ENCODE measurements at regions not wholly inside any gene's neighbourhood (a gene's known extent, or its start where the extent isn't known, plus 50 kb on each side); places are given as distances from the start of the nearest gene placed in this dataset.

DNA sequence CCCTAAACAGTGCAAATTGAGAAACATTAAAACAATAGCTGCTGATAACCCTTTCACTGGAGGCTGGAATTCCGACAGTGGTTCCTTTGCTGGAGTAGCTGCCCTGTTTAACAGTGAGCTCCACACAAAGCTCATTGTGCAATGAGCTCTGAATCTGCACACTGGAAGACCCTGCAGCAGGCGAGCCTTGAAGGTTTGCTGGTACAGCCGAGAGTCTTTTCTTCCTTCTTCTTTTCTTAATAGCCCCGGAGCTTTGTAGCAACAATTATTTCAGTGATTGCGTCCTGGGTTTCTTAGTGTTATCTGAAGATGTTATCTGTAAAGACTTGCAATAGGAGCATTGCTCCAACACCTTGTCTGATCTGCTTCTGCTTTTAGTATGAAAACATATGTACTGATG is 50.8 kb upstream of the CXCR4 start:
- no peak overlapping the region for H3K14ac ChIP-seq (ENCODE audit: insufficient read depth, low read length)
- no peaks in the 10 kb centered on the region for H3K79me1 ChIP-seq (ENCODE audit: insufficient read depth, low read depth, low read length, poor library complexity, severe bottlenecking)
- H2BK20ac ChIP-seq (ENCODE audit: low read depth, low read length, poor library complexity, severe bottlenecking): no peak overlapping the region
- no peak overlapping the region for H3K23ac ChIP-seq (ENCODE audit: insufficient read length, low read depth, low read length)
- no peak overlapping the region for H3K27ac ChIP-seq (ENCODE audit: insufficient read length, low read depth, low read length)
- Mint-ChIP-seq H3K27ac (no peak overlapping the region), H3K36me3 (ENCODE audit: insufficient read depth in 1 of 3, low read depth in 3 of 3) (no peaks in the 10 kb centered on the region), H3K27me3 (ENCODE audit: low read depth) (no peaks in the 10 kb centered on the region; the same call in 1 of the 2 replicates), H3K9me3 (no peaks in the 10 kb centered on the region), H3K4me3 (no peak overlapping the region), H3K4me1 (peaks cover 17 to 21% of the 10 kb centered on the region in 2 experiments)
- no peaks in the 10 kb centered on the region; the same call in 1 of the 2 replicates for H3K4me1 ChIP-seq (ENCODE audit: insufficient read depth, low read length)
- no peak overlapping the region for H2AK5ac ChIP-seq (ENCODE audit: insufficient read length, low read length)
- TF ChIP-seq, protein P1, sequence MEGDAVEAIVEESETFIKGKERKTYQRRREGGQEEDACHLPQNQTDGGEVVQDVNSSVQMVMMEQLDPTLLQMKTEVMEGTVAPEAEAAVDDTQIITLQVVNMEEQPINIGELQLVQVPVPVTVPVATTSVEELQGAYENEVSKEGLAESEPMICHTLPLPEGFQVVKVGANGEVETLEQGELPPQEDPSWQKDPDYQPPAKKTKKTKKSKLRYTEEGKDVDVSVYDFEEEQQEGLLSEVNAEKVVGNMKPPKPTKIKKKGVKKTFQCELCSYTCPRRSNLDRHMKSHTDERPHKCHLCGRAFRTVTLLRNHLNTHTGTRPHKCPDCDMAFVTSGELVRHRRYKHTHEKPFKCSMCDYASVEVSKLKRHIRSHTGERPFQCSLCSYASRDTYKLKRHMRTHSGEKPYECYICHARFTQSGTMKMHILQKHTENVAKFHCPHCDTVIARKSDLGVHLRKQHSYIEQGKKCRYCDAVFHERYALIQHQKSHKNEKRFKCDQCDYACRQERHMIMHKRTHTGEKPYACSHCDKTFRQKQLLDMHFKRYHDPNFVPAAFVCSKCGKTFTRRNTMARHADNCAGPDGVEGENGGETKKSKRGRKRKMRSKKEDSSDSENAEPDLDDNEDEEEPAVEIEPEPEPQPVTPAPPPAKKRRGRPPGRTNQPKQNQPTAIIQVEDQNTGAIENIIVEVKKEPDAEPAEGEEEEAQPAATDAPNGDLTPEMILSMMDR (conservative IDR thresholded peaks at IDR 0.05): no peak
- H4K8ac ChIP-seq (replicated peaks; ENCODE audit: insufficient read length, low read depth, low read length): no peak overlapping the region
- H3K4me2 ChIP-seq (ENCODE audit: insufficient read depth, insufficient read length, low read length): no peak overlapping the region
- no peak overlapping the region for H3T11ph ChIP-seq (ENCODE audit: low read length)
- no peak overlapping the region for H2BK120ac ChIP-seq (ENCODE audit: low read depth, low read length, poor library complexity, severe bottlenecking)
- H2BK12ac ChIP-seq (ENCODE audit: insufficient read length, low read depth, low read length): no peak overlapping the region
- no peaks in the 10 kb centered on the region for H4K20me1 ChIP-seq (ENCODE audit: control insufficient read depth, insufficient read depth, insufficient read length)
- WGBS (ENCODE audit: extremely low coverage, insufficient read length, low lambda C conversion rate): no CpG with 5 or more reads among the region's 5 CpGs
- no peaks in the 10 kb centered on the region for H3K23me2 ChIP-seq (ENCODE audit: insufficient read length, low read depth, low read length, poor library complexity, severe bottlenecking)
- H2BK15ac ChIP-seq (ENCODE audit: low read depth, low read length): no peak overlapping the region
- no peaks in the 10 kb centered on the region for H3K27me3 ChIP-seq (ENCODE audit: insufficient read depth, low read length)
- H2BK5ac ChIP-seq (ENCODE audit: insufficient read length, low read length): no peak overlapping the region
- H3K18ac ChIP-seq (ENCODE audit: insufficient read length, low read depth, low read length): no peak overlapping the region
- no peaks in the 10 kb centered on the region for H3K9me3 ChIP-seq (ENCODE audit: control insufficient read depth, low read depth, low read length)
- no peaks in the 10 kb centered on the region for H3K79me2 ChIP-seq (ENCODE audit: insufficient read depth, low read length)
- no peak overlapping the region for H3K4ac ChIP-seq (ENCODE audit: low read depth, low read length)
- no peak overlapping the region for H3K9ac ChIP-seq (ENCODE audit: extremely low read depth, insufficient read length, low read length)
- no peak overlapping the region for H2AFZ ChIP-seq (ENCODE audit: low read length)
- no peak overlapping the region for H4K5ac ChIP-seq (ENCODE audit: insufficient read length, low read depth, low read length)
- H4K91ac ChIP-seq (ENCODE audit: insufficient read length, low read depth, low read length): no peak overlapping the region
- DNase-seq: no peak
- no peak overlapping the region for H3K56ac ChIP-seq (ENCODE audit: insufficient read length, low read depth, low read length)
